HG02852 (cell line): ENCODE measurements at regions not wholly inside any gene's neighbourhood (a gene's known extent, or its start where the extent isn't known, plus 50 kb on each side); places are given as distances from the start of the nearest gene placed in this dataset.

Experiments used
- ATAC-seq: cut with Tn5 transposase; IDR thresholded peaks from one replicate; pipeline ENCODE4 v1.9.1; 2021; ENCODE audit warnings: mild to moderate bottlenecking, moderate library complexity; ENCODE audit not compliant: unreplicated experiment

GRCh38 chr6:164337925-164338397, 923.4 kb downstream of the QKI start:
- ATAC-seq, result no peak

- no peak for ATAC-seq
These were observed 922.8 kb downstream of the QKI start for GRCh38 chr6:164337024-164337924.

- ATAC-seq, result no peak
These were observed 921.9 kb downstream of the QKI start for GRCh38 chr6:164336455-164336854.

- no peak for ATAC-seq
These were observed 916.5 kb downstream of the QKI start for GRCh38 chr6:164331026-164331425.

- no peak for ATAC-seq
These were observed 910.6 kb downstream of the QKI start for GRCh38 chr6:164325168-164325567.

GRCh38 chr6:164322533-164322932, 908.0 kb downstream of the QKI start:
- ATAC-seq, result no peak

- no peak for ATAC-seq
These were observed 906.8 kb downstream of the QKI start for GRCh38 chr6:164321297-164321696.

- ATAC-seq, result no peak
These were observed 900.9 kb downstream of the QKI start for GRCh38 chr6:164315376-164315775.

GRCh38 chr6:164308339-164308738, 893.8 kb downstream of the QKI start:
- no peak for ATAC-seq

GRCh38 chr6:164303102-164303964, 888.8 kb downstream of the QKI start:
- peak; percentile 52 for ATAC-seq

- no peak for ATAC-seq
These were observed 881.9 kb downstream of the QKI start for GRCh38 chr6:164296411-164296810.

GRCh38 chr6:164294047-164294784, 879.7 kb downstream of the QKI start:
- no peak for ATAC-seq

GRCh38 chr6:164291224-164291623, 876.7 kb downstream of the QKI start:
- no peak for ATAC-seq

GRCh38 chr6:164290101-164290500, 875.6 kb downstream of the QKI start:
- ATAC-seq, result no peak

GRCh38 chr6:164286011-164286410, 871.5 kb downstream of the QKI start:
- ATAC-seq, result no peak

GRCh38 chr6:164283574-164283973, 869.1 kb downstream of the QKI start:
- ATAC-seq, result no peak

GRCh38 chr6:164276211-164276610, 861.7 kb downstream of the QKI start:
- ATAC-seq, result no peak

- ATAC-seq, result no peak
These were observed 861.3 kb downstream of the QKI start for GRCh38 chr6:164275773-164276172.

GRCh38 chr6:164274493-164274892, 860.0 kb downstream of the QKI start:
- no peak for ATAC-seq

- ATAC-seq, result no peak
These were observed 859.0 kb downstream of the QKI start for GRCh38 chr6:164273491-164273890.

- no peak for ATAC-seq
These were observed 852.3 kb downstream of the QKI start for GRCh38 chr6:164266851-164267250.
